ENCODE measurements at regions not wholly inside any gene's neighbourhood (a gene's known extent, or its start where the extent isn't known, plus 50 kb on each side); places are given as distances from the start of the nearest gene placed in this dataset.

DNA sequence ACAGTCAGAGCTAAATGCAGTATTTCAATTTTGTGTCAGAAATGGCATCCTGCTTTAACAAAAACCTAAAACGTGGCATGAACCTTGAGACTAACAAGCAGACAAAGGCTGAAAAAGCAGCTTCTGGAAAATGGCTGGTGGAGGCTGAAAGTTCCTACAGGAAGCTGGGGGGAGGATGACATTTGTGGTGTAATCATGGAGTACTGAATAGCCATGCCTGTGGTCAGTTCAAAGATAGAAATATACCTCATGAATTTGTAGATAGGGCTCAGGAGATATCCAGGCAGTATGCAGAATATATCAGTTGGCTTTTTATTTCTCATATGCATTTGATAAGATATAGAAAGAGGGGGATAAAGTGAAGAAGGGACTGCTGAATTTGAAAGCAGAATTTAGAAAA, 181.7 kb downstream of the UQCRFS1 start:
- no peak for DNase-seq (ENCODE audit: insufficient read length, low spot score, missing footprints)
- Histone ChIP-seq H3K4me2 (ENCODE audit: insufficient read depth, low read length) (no peak overlapping the region), H3K9me3 (ENCODE audit: low read depth, low read length) (peaks cover 2% of the 10 kb centered on the region), H3K4me3 (ENCODE audit: insufficient read depth, low read length) (no peak overlapping the region), H3K4me1 (ENCODE audit: insufficient read depth, low read length) (no peaks in the 10 kb centered on the region), H2AFZ (ENCODE audit: low read length) (no peak overlapping the region), H3K27me3 (ENCODE audit: insufficient read depth, low read length) (no peaks in the 10 kb centered on the region), H3K36me3 (ENCODE audit: insufficient read depth, low read length) (no peaks in the 10 kb centered on the region), H3K79me2 (ENCODE audit: insufficient read depth, low read length) (no peaks in the 10 kb centered on the region), H4K20me1 (ENCODE audit: insufficient read depth, low read length) (no peaks in the 10 kb centered on the region), H3K27ac (ENCODE audit: low read depth, low read length) (no peak overlapping the region)
- no peak for TF ChIP-seq CTCF (IDR thresholded peaks at IDR 0.05; ENCODE audit: extremely low read depth, low read depth, low read length)

DNA sequence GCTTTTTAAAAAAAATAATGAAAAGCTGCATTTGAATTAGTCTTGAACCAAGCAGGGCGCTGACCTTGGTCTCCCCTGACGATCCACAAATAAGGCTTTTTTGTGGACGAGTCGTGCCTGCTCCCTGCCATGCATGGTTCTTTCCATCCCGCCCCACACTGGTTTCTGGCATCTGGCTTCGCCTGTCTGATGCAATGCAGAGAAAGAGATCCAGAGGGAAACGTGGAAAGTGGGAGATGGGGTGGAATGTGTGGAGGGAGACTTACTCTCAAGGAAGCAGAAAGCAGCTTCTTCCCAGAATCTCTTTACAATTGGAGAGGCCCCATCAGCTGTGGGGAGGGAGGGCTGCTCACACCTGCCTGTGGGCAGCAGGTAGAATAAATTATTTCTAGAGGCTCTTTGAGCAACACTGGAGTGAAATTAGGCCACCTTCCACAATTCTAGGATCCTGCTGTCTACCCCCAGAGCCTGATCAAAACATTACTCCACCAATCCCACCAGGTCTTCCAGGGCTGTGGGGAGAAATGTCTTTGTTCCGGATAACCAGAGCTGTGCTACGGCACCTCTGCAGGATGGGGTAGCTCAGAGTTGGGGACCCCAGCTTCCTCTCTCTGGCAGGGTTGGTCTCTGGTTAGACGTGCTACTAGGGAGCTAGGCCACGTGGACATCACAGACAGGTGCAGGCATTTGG, 183.5 kb downstream of the UQCRFS1 start:
- Histone ChIP-seq H3K4me1 (ENCODE audit: insufficient read depth, low read length) (no peaks in the 10 kb centered on the region), H2AFZ (ENCODE audit: low read length) (no peak overlapping the region), H3K27me3 (ENCODE audit: insufficient read depth, low read length) (no peaks in the 10 kb centered on the region), H3K36me3 (ENCODE audit: insufficient read depth, low read length) (no peaks in the 10 kb centered on the region), H3K9me3 (ENCODE audit: low read depth, low read length) (peaks cover 2% of the 10 kb centered on the region), H3K4me3 (ENCODE audit: insufficient read depth, low read length) (no peak overlapping the region), H3K4me2 (ENCODE audit: insufficient read depth, low read length) (no peak overlapping the region), H3K79me2 (ENCODE audit: insufficient read depth, low read length) (no peaks in the 10 kb centered on the region), H3K27ac (ENCODE audit: low read depth, low read length) (no peak overlapping the region), H4K20me1 (ENCODE audit: insufficient read depth, low read length) (no peaks in the 10 kb centered on the region)
- DNase-seq (ENCODE audit: insufficient read length, low spot score, missing footprints): no peak
- TF ChIP-seq CTCF (IDR thresholded peaks at IDR 0.05; ENCODE audit: extremely low read depth, low read depth, low read length): no peak

GRCh38 chr19:29022599-29022998, 190.4 kb downstream of the UQCRFS1 start:
- peaks cover 2% of the 10 kb centered on the region for H3K9me3 ChIP-seq (ENCODE audit: low read depth, low read length)
- no peaks in the 10 kb centered on the region for H3K4me1 ChIP-seq (ENCODE audit: insufficient read depth, low read length)
- H4K20me1 ChIP-seq (ENCODE audit: insufficient read depth, low read length): no peaks in the 10 kb centered on the region
- no peaks in the 10 kb centered on the region for H3K79me2 ChIP-seq (ENCODE audit: insufficient read depth, low read length)
- no peak for DNase-seq (ENCODE audit: insufficient read length, low spot score, missing footprints)
- H3K27me3 ChIP-seq (ENCODE audit: insufficient read depth, low read length): no peaks in the 10 kb centered on the region
- H3K4me3 ChIP-seq (ENCODE audit: insufficient read depth, low read length): no peak overlapping the region
- H3K27ac ChIP-seq (ENCODE audit: low read depth, low read length): no peak overlapping the region
- no peak overlapping the region for H3K4me2 ChIP-seq (ENCODE audit: insufficient read depth, low read length)
- H2AFZ ChIP-seq (ENCODE audit: low read length): no peak overlapping the region
- no peaks in the 10 kb centered on the region for H3K36me3 ChIP-seq (ENCODE audit: insufficient read depth, low read length)
- TF ChIP-seq CTCF (IDR thresholded peaks at IDR 0.05; ENCODE audit: extremely low read depth, low read depth, low read length): no peak

DNA sequence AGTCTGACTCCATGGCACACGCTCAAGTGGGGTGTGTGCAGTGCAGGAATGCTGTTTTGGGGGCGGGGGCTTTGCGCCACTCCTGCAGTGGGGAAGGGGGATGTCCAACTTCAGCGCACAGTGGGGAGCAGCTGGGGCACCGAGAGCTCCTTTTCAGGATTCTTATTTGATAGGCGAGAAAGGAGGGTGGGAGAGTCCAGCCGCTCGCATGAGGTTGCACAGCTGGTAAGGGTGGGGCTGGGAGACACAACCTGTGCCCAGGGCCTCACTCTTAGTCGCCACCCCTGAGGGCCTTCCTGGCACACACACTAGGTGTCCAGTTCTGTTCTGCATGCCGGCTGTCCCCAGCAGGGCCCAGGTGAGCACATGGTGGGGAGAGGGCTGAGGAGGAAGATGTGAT, 190.8 kb downstream of the UQCRFS1 start:
- DNase-seq (ENCODE audit: insufficient read length, low spot score, missing footprints): no peak
- Histone ChIP-seq H3K36me3 (ENCODE audit: insufficient read depth, low read length) (no peaks in the 10 kb centered on the region), H2AFZ (ENCODE audit: low read length) (no peak overlapping the region), H3K4me3 (ENCODE audit: insufficient read depth, low read length) (no peak overlapping the region), H4K20me1 (ENCODE audit: insufficient read depth, low read length) (no peaks in the 10 kb centered on the region), H3K27me3 (ENCODE audit: insufficient read depth, low read length) (no peaks in the 10 kb centered on the region), H3K9me3 (ENCODE audit: low read depth, low read length) (peaks cover 1% of the 10 kb centered on the region), H3K79me2 (ENCODE audit: insufficient read depth, low read length) (no peaks in the 10 kb centered on the region), H3K4me2 (ENCODE audit: insufficient read depth, low read length) (no peak overlapping the region), H3K27ac (ENCODE audit: low read depth, low read length) (no peak overlapping the region), H3K4me1 (ENCODE audit: insufficient read depth, low read length) (no peaks in the 10 kb centered on the region)
- TF ChIP-seq CTCF (IDR thresholded peaks at IDR 0.05; ENCODE audit: extremely low read depth, low read depth, low read length): no peak

All from osteoblast (primary cell).